NAMALWA (cell line): ENCODE measurements at regions not wholly inside any gene's neighbourhood (a gene's known extent, or its start where the extent isn't known, plus 50 kb on each side); places are given as distances from the start of the nearest gene placed in this dataset.

Experiments used
- DNase-seq: peaks from one replicate; pipeline ENCODE4 v3.0.0-alpha.2; 2015; ENCODE audit warnings: low spot score

- DNase-seq, result no peak
Observed at GRCh38 chr6:9482030-9482738, 932.7 kb downstream of the TFAP2A start.

- no peak for DNase-seq
Observed at GRCh38 chr6:9481292-9482029, 933.4 kb downstream of the TFAP2A start.

- no peak for DNase-seq
Observed at GRCh38 chr6:9468277-9468676, 946.6 kb downstream of the TFAP2A start.

- no peak for DNase-seq
Observed at GRCh38 chr6:9467741-9468140, 947.1 kb downstream of the TFAP2A start.

- no peak for DNase-seq
Observed at GRCh38 chr6:9464583-9464982, 950.3 kb downstream of the TFAP2A start.

- no peak for DNase-seq
Observed at GRCh38 chr6:9463311-9463710, 951.6 kb downstream of the TFAP2A start.

- DNase-seq, result no peak
Observed at GRCh38 chr6:9461188-9461587, 953.7 kb downstream of the TFAP2A start.

GRCh38 chr6:9458424-9458823, 956.5 kb downstream of the TFAP2A start:
- DNase-seq, result no peak

- DNase-seq, result no peak
Observed at GRCh38 chr6:9455864-9456658, 958.8 kb downstream of the TFAP2A start.

- no peak for DNase-seq
Observed at GRCh38 chr6:9439621-9440330, 975.1 kb downstream of the TFAP2A start.

- DNase-seq, result no peak
Observed at GRCh38 chr6:9437836-9438235, 977.0 kb downstream of the TFAP2A start.

GRCh38 chr6:9435281-9435680, 979.6 kb downstream of the TFAP2A start:
- DNase-seq, result no peak

- no peak for DNase-seq
Observed at GRCh38 chr6:9431945-9432344, 982.9 kb downstream of the TFAP2A start.

GRCh38 chr6:9428421-9429172, 986.3 kb downstream of the TFAP2A start:
- no peak for DNase-seq

- no peak for DNase-seq
Observed at GRCh38 chr6:9422138-9422537, 986.8 kb upstream of the SLC35B3 start.

- DNase-seq, result no peak
Observed at GRCh38 chr6:9420316-9421015, 985.1 kb upstream of the SLC35B3 start.

GRCh38 chr6:9417400-9417799, 982.1 kb upstream of the SLC35B3 start:
- no peak for DNase-seq

GRCh38 chr6:9412951-9413559, 977.7 kb upstream of the SLC35B3 start:
- DNase-seq, result peak; percentile 72

GRCh38 chr6:9409126-9409525, 973.8 kb upstream of the SLC35B3 start:
- no peak for DNase-seq

- DNase-seq, result no peak
Observed at GRCh38 chr6:9408402-9409117, 973.2 kb upstream of the SLC35B3 start.
